NOMO-1 treated with dmso at 0.1 percent for 144 hours (cell line): ENCODE measurements at regions not wholly inside any gene's neighbourhood (a gene's known extent, or its start where the extent isn't known, plus 50 kb on each side); places are given as distances from the start of the nearest gene placed in this dataset.
"Not testable (repeated sequence)": the region's sequence is repeated elsewhere in the genome, so short reads cannot be mapped to it uniquely, and the experiment has no call there.

Experiments
- DNase-seq: peaks from one replicate; lab custom pipeline; 2025; ENCODE audit not compliant: unreplicated experiment; lab: John Stamatoyannopoulos, UW

DNA sequence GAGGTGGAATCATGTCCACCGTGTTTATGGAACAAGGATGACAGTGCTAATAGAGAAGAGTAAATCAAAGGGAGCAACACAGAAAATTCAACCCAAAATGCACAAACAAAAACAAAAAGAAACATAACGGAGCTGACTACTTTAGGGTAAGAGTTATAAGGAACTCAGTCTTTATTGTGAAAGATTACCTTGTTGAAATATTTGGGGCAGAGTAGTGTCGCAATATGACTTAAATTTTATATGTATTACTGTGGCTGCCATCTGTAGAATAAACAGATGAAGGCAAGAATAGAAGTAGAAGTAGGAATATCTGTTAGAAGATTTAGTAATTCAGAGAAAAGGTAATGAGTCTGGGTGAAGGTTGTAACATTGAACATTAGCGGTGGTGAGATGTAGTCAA is 913.9 kb downstream of the BRINP3 start:
- no peak for DNase-seq

DNA sequence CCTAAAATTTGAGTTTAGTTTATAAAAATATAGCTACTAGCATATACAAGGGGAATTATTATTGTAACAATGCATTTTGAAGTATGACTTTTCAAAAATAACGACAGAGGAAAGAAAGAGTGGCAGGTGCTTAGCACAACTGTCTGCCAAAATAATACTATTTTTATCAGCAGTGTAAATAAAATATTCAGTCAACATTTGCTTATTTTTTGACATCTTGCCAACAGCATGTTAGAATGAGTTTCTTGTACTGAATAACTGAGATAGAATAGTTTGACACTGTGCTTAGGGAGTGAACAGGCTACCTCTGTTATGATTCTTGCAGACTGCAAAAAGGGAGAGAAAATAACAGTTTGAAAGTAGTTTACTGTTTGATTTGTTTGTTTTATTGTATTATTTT is 909.8 kb downstream of the BRINP3 start:
- DNase-seq, result no peak

DNA sequence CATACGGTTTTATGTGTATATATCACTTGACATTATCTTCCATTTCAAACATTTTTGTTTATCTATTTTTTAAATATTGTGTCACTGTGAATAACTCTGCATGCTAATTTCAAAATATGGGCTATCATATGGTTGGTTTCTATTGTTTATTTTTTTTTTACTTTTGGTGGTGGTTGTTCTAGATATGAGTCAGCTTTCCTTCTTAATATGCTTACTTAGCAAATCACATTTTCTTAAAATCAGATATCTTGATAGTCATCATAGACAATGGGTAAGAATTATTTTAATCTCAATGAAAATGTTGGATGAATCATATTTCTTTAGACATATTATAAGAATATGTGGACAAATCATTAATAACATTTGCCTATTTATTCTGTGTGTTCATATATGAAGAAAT is 881.5 kb downstream of the BRINP3 start:
- DNase-seq, result no peak

GRCh38 chr1:189597083-189597482 is 880.6 kb downstream of the BRINP3 start:
- no peak for DNase-seq

DNA sequence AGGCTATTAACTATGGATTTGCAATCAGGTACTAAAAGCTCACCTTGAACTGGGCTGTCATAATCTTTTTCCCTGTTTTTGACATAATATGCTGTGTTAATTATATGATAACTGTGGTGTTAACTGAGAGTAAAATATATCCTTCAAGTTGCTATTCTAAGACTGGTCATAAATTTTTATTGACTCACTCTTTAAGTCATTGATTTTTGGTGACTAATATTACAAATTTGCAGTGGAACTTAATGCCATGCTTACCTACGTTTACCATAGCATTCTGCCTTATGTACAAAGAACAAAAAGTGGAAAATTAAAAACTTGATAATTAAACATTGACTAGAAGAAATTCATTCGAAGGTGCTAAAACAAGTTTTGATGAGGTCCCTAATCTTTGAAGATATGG is 872.4 kb downstream of the BRINP3 start:
- DNase-seq, result no peak

- no peak for DNase-seq
Measured at GRCh38 chr1:189606047-189606446, 871.6 kb downstream of the BRINP3 start.

- no peak for DNase-seq
Measured at GRCh38 chr1:189606795-189607476, 870.7 kb downstream of the BRINP3 start.

- no peak for DNase-seq
Measured at GRCh38 chr1:189607477-189608096, 870.1 kb downstream of the BRINP3 start.

GRCh38 chr1:189609167-189609566 is 868.5 kb downstream of the BRINP3 start:
- no peak for DNase-seq

DNA sequence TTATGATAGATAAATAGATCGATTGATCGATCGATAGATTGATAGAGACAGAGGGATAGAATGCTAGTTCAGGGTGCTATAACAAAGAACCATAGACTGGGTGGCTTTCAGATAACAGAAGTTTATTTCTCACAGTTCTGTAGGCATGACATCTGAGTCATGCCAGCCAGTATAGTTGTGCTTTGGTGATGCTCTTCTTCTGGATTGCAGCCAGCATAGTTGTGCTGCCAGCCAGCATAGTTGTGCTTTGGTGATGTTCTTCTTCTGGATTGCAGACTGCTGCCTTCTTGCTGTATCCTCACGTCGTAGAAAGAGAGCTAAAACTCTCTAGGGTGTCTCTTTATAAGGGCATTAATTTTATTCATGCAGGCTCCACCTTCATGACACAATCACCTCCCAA is 860.8 kb downstream of the BRINP3 start:
- no peak for DNase-seq

- no peak for DNase-seq
Measured at GRCh38 chr1:189619682-189620332, 857.9 kb downstream of the BRINP3 start.

GRCh38 chr1:189620471-189620870 is 857.2 kb downstream of the BRINP3 start:
- DNase-seq, result no peak

- no peak for DNase-seq
Measured at GRCh38 chr1:189623336-189623735, 854.3 kb downstream of the BRINP3 start.

- no peak for DNase-seq
Measured at GRCh38 chr1:189627427-189627826, 850.2 kb downstream of the BRINP3 start.

GRCh38 chr1:189628857-189629256 is 848.8 kb downstream of the BRINP3 start:
- DNase-seq, result no peak

- DNase-seq, result no peak
Measured at GRCh38 chr1:189633658-189634057, 844.0 kb downstream of the BRINP3 start.

DNA sequence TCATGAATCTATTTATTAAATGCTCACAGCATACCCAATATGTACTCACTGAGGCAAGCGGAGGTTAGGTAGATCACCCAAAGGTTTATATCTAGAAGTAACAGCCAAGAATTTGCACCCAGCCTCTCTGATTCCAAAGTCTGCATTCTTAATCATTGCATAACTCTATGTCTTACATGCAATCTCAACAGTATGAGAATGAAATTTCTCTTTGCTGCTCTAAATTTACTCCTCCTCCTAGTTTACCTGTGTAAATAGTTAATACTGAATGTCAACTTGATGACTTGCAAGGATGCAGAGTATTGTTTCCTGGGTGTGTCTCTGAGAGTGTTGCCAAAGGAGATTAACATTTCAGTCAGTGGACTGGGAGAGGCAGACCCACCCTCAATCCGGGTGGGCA is 840.6 kb downstream of the BRINP3 start:
- DNase-seq, result no peak

GRCh38 chr1:189644156-189644555 is 833.5 kb downstream of the BRINP3 start:
- not testable (repeated sequence) for DNase-seq

- no peak for DNase-seq
Measured at GRCh38 chr1:189644970-189645369, 832.7 kb downstream of the BRINP3 start.

GRCh38 chr1:189646066-189646465 is 831.6 kb downstream of the BRINP3 start:
- DNase-seq, result no peak

- no peak for DNase-seq
Measured at GRCh38 chr1:189654906-189655305, 822.8 kb downstream of the BRINP3 start.
